ENCODE measurements at regions not wholly inside any gene's neighbourhood (a gene's known extent, or its start where the extent isn't known, plus 50 kb on each side); places are given as distances from the start of the nearest gene placed in this dataset.

DNA sequence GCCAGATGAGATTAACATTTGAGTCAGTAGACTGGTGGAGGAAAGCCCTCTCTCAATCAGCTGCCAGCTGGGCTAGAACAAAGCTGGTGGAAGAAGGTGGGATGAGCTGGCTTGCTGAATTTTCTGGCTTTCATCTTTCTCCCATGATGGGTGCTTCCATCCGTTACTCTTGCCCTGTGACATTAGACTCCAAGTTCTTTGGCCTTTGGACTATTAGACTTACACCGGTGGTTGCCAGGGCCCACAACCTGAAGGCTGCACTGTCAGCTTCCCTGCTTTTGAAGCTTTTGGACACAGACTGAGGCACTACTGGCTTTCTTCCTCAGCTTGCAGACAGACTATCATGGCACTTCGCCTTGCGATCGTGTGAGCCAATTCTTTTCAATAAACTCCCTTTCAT is 642.7 kb downstream of the TAF11L14 start:
- WGBS (ENCODE audit: insufficient coverage) = 85% methylated on average over 2 of the region's 5 CpGs
- Histone ChIP-seq H2AFZ (ENCODE audit: insufficient read depth, low read depth, low read length, poor library complexity, severe bottlenecking) (no peak overlapping the region), H3K4me1 (ENCODE audit: control insufficient read depth in 1 of 2, insufficient read depth in 2 of 2, low read length in 2 of 2) (no peaks in the 10 kb centered on the region), H3K4me3 (replicated peaks in 1 of 3; ENCODE audit: low read depth in 2 of 3, low read length in 3 of 3) (no peak overlapping the region), H4K20me1 (ENCODE audit: insufficient read depth, low read length) (no peaks in the 10 kb centered on the region), H3K4me2 (replicated peaks; ENCODE audit: extremely low read depth, low read length, poor library complexity, severe bottlenecking) (no peak overlapping the region), H3K79me2 (ENCODE audit: insufficient read depth, low read length) (no peaks in the 10 kb centered on the region), H3K36me3 (replicated peaks in 1 of 2; ENCODE audit: control insufficient read depth in 1 of 2, insufficient read depth in 2 of 2, low read length in 2 of 2) (no peaks in the 10 kb centered on the region), H3K9ac (ENCODE audit: insufficient read depth, low read length, poor library complexity, severe bottlenecking) (no peak overlapping the region), H3K27me3 (ENCODE audit: control insufficient read depth in 2 of 2, insufficient read depth in 2 of 2, low read length in 2 of 2) (no peaks in the 10 kb centered on the region), H3K27ac (ENCODE audit: low read depth in 1 of 2, low read length in 2 of 2) (no peak overlapping the region), H3K9me3 (replicated peaks in 1 of 2; ENCODE audit: control insufficient read depth in 1 of 2, insufficient read depth in 1 of 2, low read length in 2 of 2) (no peaks in the 10 kb centered on the region)
- no peaks in the 10 kb centered on the region for H3K4me1 Mint-ChIP-seq
- TF ChIP-seq, protein P1, sequence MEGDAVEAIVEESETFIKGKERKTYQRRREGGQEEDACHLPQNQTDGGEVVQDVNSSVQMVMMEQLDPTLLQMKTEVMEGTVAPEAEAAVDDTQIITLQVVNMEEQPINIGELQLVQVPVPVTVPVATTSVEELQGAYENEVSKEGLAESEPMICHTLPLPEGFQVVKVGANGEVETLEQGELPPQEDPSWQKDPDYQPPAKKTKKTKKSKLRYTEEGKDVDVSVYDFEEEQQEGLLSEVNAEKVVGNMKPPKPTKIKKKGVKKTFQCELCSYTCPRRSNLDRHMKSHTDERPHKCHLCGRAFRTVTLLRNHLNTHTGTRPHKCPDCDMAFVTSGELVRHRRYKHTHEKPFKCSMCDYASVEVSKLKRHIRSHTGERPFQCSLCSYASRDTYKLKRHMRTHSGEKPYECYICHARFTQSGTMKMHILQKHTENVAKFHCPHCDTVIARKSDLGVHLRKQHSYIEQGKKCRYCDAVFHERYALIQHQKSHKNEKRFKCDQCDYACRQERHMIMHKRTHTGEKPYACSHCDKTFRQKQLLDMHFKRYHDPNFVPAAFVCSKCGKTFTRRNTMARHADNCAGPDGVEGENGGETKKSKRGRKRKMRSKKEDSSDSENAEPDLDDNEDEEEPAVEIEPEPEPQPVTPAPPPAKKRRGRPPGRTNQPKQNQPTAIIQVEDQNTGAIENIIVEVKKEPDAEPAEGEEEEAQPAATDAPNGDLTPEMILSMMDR (IDR thresholded peaks at IDR 0.05) = no peak
- no peak overlapping the region for H3K27ac Mint-ChIP-seq
- intact Hi-C loops (cut with micrococcal nuclease) = no loop called here
- DNase-seq = no peak
- peaks cover 0 to 9% (median 5%) of the 10 kb centered on the region in 7 donors for H3K9me3 Mint-ChIP-seq
- no peak overlapping the region for H3K4me3 Mint-ChIP-seq
- H3K36me3 Mint-ChIP-seq = no peaks in the 10 kb centered on the region
- H3K27me3 Mint-ChIP-seq (ENCODE audit: low read depth in 3 of 3) = peaks cover 0 to 2% (median 0%) of the 10 kb centered on the region in 3 donors

DNA sequence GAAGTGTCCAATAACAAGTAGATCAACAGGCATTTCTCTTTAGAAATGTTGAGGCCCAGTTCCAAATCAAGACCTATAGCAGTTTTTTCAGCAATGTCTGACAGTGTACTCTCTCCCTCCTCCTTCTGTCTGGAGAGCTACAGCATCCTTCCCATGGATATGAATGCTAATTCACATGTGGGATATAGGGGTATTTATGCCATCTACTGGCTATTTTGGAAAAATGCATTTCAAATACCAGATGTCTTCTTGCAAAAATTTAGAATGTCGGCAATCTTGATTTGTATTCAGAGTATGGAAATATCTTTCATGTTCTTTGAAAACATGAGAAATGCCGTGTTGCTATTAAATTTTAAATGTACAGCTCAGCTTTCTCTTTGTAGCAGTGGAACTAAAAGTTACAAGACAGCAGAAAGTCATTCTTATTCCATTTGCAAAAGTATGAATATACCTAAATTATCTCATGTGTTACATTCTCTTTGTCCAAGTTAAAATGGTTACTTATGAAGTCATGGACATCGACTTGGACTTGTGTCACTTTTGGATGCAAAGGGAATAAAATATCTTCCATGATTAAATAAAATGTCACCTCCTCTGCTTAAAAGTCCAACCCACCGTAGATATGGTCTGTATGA is 647.8 kb downstream of the TAF11L14 start:
- DNase-seq = peak; percentile 7 to 30 (median 28)

More for the DNA sequence above, 647.8 kb downstream of the TAF11L14 start:
- Mint-ChIP-seq H3K4me1 (peaks cover 2% of the 10 kb centered on the region), H3K27ac (no peak overlapping the region), H3K4me3 (no peak overlapping the region), H3K36me3 (no peaks in the 10 kb centered on the region), H3K9me3 (peaks cover 0 to 9% (median 3%) of the 10 kb centered on the region in 7 donors), H3K27me3 (ENCODE audit: low read depth in 3 of 3) (peaks cover 0 to 2% (median 0%) of the 10 kb centered on the region in 3 donors)
- no peak overlapping the region for H2AFZ ChIP-seq (ENCODE audit: insufficient read depth, low read depth, low read length, poor library complexity, severe bottlenecking)
- WGBS (ENCODE audit: insufficient coverage) = no CpG with 5 or more reads among the region's 4 CpGs
- peaks cover 0 to 4% of the 10 kb centered on the region in 2 donors for H3K9me3 ChIP-seq (replicated peaks in 1 of 2; ENCODE audit: control insufficient read depth in 1 of 2, insufficient read depth in 1 of 2, low read length in 2 of 2)
- H3K4me1 ChIP-seq (ENCODE audit: control insufficient read depth in 1 of 2, insufficient read depth in 2 of 2, low read length in 2 of 2) = no peaks in the 10 kb centered on the region
- intact Hi-C loops (cut with micrococcal nuclease) = no loop called here
- H3K27ac ChIP-seq (ENCODE audit: low read depth in 1 of 2, low read length in 2 of 2) = no peak overlapping the region
- H3K79me2 ChIP-seq (ENCODE audit: insufficient read depth, low read length) = no peaks in the 10 kb centered on the region
- no peak overlapping the region for H3K9ac ChIP-seq (ENCODE audit: insufficient read depth, low read length, poor library complexity, severe bottlenecking)
- H3K4me3 ChIP-seq (replicated peaks in 1 of 3; ENCODE audit: low read depth in 2 of 3, low read length in 3 of 3) = no peak overlapping the region
- H3K4me2 ChIP-seq (replicated peaks; ENCODE audit: extremely low read depth, low read length, poor library complexity, severe bottlenecking) = no peak overlapping the region
- H4K20me1 ChIP-seq (ENCODE audit: insufficient read depth, low read length) = no peaks in the 10 kb centered on the region
- no peaks in the 10 kb centered on the region for H3K36me3 ChIP-seq (replicated peaks in 1 of 2; ENCODE audit: control insufficient read depth in 1 of 2, insufficient read depth in 2 of 2, low read length in 2 of 2)
- H3K27me3 ChIP-seq (ENCODE audit: control insufficient read depth in 2 of 2, insufficient read depth in 2 of 2, low read length in 2 of 2) = no peaks in the 10 kb centered on the region
- TF ChIP-seq, protein P1 (IDR thresholded peaks at IDR 0.05) = peak; percentile 67

Data from CD14-positive monocyte (primary cell).